IPS-18a (cell line): ENCODE measurements at regions not wholly inside any gene's neighbourhood (a gene's known extent, or its start where the extent isn't known, plus 50 kb on each side); places are given as distances from the start of the nearest gene placed in this dataset.

Experiments
- H3K27ac ChIP-seq: one replicate; pipeline ENCODE4 v1.5.1; 2013; ENCODE audit warnings: low read length
- H3K27me3 ChIP-seq: one replicate; pipeline ENCODE4 v1.6.1; 2013; ENCODE audit warnings: mild to moderate bottlenecking, low read length; ENCODE audit not compliant: control insufficient read depth, insufficient read depth
- H3K36me3 ChIP-seq: one replicate; pipeline ENCODE4 v1.6.1; 2013; ENCODE audit warnings: low read depth, low read length; ENCODE audit not compliant: control insufficient read depth
- H3K4me1 ChIP-seq: one replicate; pipeline ENCODE4 v1.6.1; 2013; ENCODE audit warnings: low read depth, low read length; ENCODE audit not compliant: control insufficient read depth
- H3K4me3 ChIP-seq: one replicate; pipeline ENCODE4 v1.5.1; 2013; ENCODE audit warnings: low read length
- H3K9ac ChIP-seq: one replicate; pipeline ENCODE4 v1.6.1; 2013; ENCODE audit warnings: mild to moderate bottlenecking, low read length, moderate library complexity
- H3K9me3 ChIP-seq: one replicate; pipeline ENCODE4 v1.6.1; 2013; ENCODE audit warnings: low read depth, low read length; ENCODE audit not compliant: control insufficient read depth

- H3K36me3 ChIP-seq: no peaks in the 10 kb centered on the region
- no peak overlapping the region for H3K9ac ChIP-seq
- H3K4me1 ChIP-seq: no peaks in the 10 kb centered on the region
Observed at GRCh38 chr3:135753506-135753905, 212.0 kb upstream of the PPP2R3A start.

GRCh38 chr3:135755330-135756105 lies 210.0 kb upstream of the PPP2R3A start:
- Histone ChIP-seq H3K36me3 (no peaks in the 10 kb centered on the region), H3K9ac (no peak overlapping the region), H3K27ac (no peak overlapping the region), H3K27me3 (no peaks in the 10 kb centered on the region), H3K4me1 (no peaks in the 10 kb centered on the region), H3K4me3 (no peak overlapping the region), H3K9me3 (no peaks in the 10 kb centered on the region)

More at GRCh38 chr3:135753506-135753905, 212.0 kb upstream of the PPP2R3A start:
- no peak overlapping the region for H3K4me3 ChIP-seq
- H3K27ac ChIP-seq: no peak overlapping the region
- no peaks in the 10 kb centered on the region for H3K9me3 ChIP-seq
- H3K27me3 ChIP-seq: no peaks in the 10 kb centered on the region

- no peaks in the 10 kb centered on the region for H3K4me1 ChIP-seq
- no peaks in the 10 kb centered on the region for H3K9me3 ChIP-seq
- H3K9ac ChIP-seq: no peak overlapping the region
- no peaks in the 10 kb centered on the region for H3K27me3 ChIP-seq
- H3K27ac ChIP-seq: no peak overlapping the region
- no peak overlapping the region for H3K4me3 ChIP-seq
- no peaks in the 10 kb centered on the region for H3K36me3 ChIP-seq
Observed at GRCh38 chr3:135756106-135756668, 209.3 kb upstream of the PPP2R3A start.

- Histone ChIP-seq H3K27ac (no peak overlapping the region), H3K9me3 (no peaks in the 10 kb centered on the region), H3K27me3 (no peaks in the 10 kb centered on the region), H3K36me3 (no peaks in the 10 kb centered on the region), H3K4me1 (no peaks in the 10 kb centered on the region), H3K4me3 (no peak overlapping the region), H3K9ac (no peak overlapping the region)
Observed at GRCh38 chr3:135757421-135757820, 208.1 kb upstream of the PPP2R3A start.

GRCh38 chr3:135758961-135759360 lies 206.6 kb upstream of the PPP2R3A start:
- no peaks in the 10 kb centered on the region for H3K9me3 ChIP-seq
- no peaks in the 10 kb centered on the region for H3K4me1 ChIP-seq
- no peak overlapping the region for H3K9ac ChIP-seq
- no peak overlapping the region for H3K4me3 ChIP-seq
- no peak overlapping the region for H3K27ac ChIP-seq
- H3K36me3 ChIP-seq: no peaks in the 10 kb centered on the region
- H3K27me3 ChIP-seq: no peaks in the 10 kb centered on the region

GRCh38 chr3:135759651-135760050 lies 205.9 kb upstream of the PPP2R3A start:
- Histone ChIP-seq H3K36me3 (no peaks in the 10 kb centered on the region), H3K27me3 (no peaks in the 10 kb centered on the region), H3K4me1 (no peaks in the 10 kb centered on the region), H3K4me3 (no peak overlapping the region), H3K9me3 (no peaks in the 10 kb centered on the region), H3K9ac (no peak overlapping the region), H3K27ac (no peak overlapping the region)

- H3K27ac ChIP-seq: no peak overlapping the region
- H3K9ac ChIP-seq: no peak overlapping the region
- no peaks in the 10 kb centered on the region for H3K9me3 ChIP-seq
- H3K27me3 ChIP-seq: no peaks in the 10 kb centered on the region
- no peaks in the 10 kb centered on the region for H3K36me3 ChIP-seq
- no peak overlapping the region for H3K4me3 ChIP-seq
- no peaks in the 10 kb centered on the region for H3K4me1 ChIP-seq
Observed at GRCh38 chr3:135760581-135760980, 204.9 kb upstream of the PPP2R3A start.

GRCh38 chr3:135762188-135762856 lies 203.2 kb upstream of the PPP2R3A start:
- Histone ChIP-seq H3K27ac (no peak overlapping the region), H3K4me3 (no peak overlapping the region), H3K36me3 (no peaks in the 10 kb centered on the region), H3K9ac (no peak overlapping the region), H3K9me3 (no peaks in the 10 kb centered on the region), H3K4me1 (no peaks in the 10 kb centered on the region), H3K27me3 (no peaks in the 10 kb centered on the region)

GRCh38 chr3:135766115-135766514 lies 199.4 kb upstream of the PPP2R3A start:
- no peaks in the 10 kb centered on the region for H3K4me1 ChIP-seq
- no peaks in the 10 kb centered on the region for H3K27me3 ChIP-seq
- H3K4me3 ChIP-seq: no peak overlapping the region
- no peak overlapping the region for H3K27ac ChIP-seq
- H3K9ac ChIP-seq: no peak overlapping the region
- H3K9me3 ChIP-seq: no peaks in the 10 kb centered on the region
- no peaks in the 10 kb centered on the region for H3K36me3 ChIP-seq

GRCh38 chr3:135771760-135772159 lies 193.8 kb upstream of the PPP2R3A start:
- Histone ChIP-seq H3K4me1 (no peaks in the 10 kb centered on the region), H3K9ac (no peak overlapping the region), H3K9me3 (no peaks in the 10 kb centered on the region), H3K36me3 (no peaks in the 10 kb centered on the region), H3K4me3 (no peak overlapping the region), H3K27ac (no peak overlapping the region), H3K27me3 (no peaks in the 10 kb centered on the region)

- no peak overlapping the region for H3K27ac ChIP-seq
- no peaks in the 10 kb centered on the region for H3K36me3 ChIP-seq
- no peaks in the 10 kb centered on the region for H3K4me1 ChIP-seq
- no peak overlapping the region for H3K4me3 ChIP-seq
- no peaks in the 10 kb centered on the region for H3K27me3 ChIP-seq
- no peak overlapping the region for H3K9ac ChIP-seq
- no peaks in the 10 kb centered on the region for H3K9me3 ChIP-seq
Observed at GRCh38 chr3:135779024-135779423, 186.5 kb upstream of the PPP2R3A start.
